ENCODE measurements at regions not wholly inside any gene's neighbourhood (a gene's known extent, or its start where the extent isn't known, plus 50 kb on each side); places are given as distances from the start of the nearest gene placed in this dataset.

GRCh38 chr18:24850532-24850931 is 390.1 kb downstream of the HRH4 start:
- Histone ChIP-seq H3K4me1 (no peaks in the 10 kb centered on the region), H3K36me3 (no peaks in the 10 kb centered on the region), H3K27ac (no peak overlapping the region), H3K4me3 (no peak overlapping the region), H3K9me3 (no peaks in the 10 kb centered on the region), H3K27me3 (no peaks in the 10 kb centered on the region)
- intact Hi-C loops (cut with DNase I; ENCODE audit: low total_unique reads), result no loop called here
- DNase-seq, result no peak
- no peak for TF ChIP-seq CTCF (IDR thresholded peaks at IDR 0.05)
- no peak for TF ChIP-seq POLR2A (IDR thresholded peaks at IDR 0.05)

GRCh38 chr18:24853076-24853475 is 392.6 kb downstream of the HRH4 start:
- Histone ChIP-seq H3K4me3 (no peak overlapping the region), H3K27me3 (no peaks in the 10 kb centered on the region), H3K4me1 (no peaks in the 10 kb centered on the region), H3K36me3 (no peaks in the 10 kb centered on the region), H3K27ac (no peak overlapping the region), H3K9me3 (no peaks in the 10 kb centered on the region)
- no peak for DNase-seq
- intact Hi-C loops (cut with DNase I; ENCODE audit: low total_unique reads), result no loop called here
- TF ChIP-seq CTCF (IDR thresholded peaks at IDR 0.05) (no peak), POLR2A (IDR thresholded peaks at IDR 0.05) (no peak)

- Histone ChIP-seq H3K4me1 (no peaks in the 10 kb centered on the region), H3K4me3 (no peak overlapping the region), H3K9me3 (no peaks in the 10 kb centered on the region), H3K36me3 (no peaks in the 10 kb centered on the region), H3K27ac (no peak overlapping the region), H3K27me3 (no peaks in the 10 kb centered on the region)
- no peak for DNase-seq
- intact Hi-C loops (cut with DNase I; ENCODE audit: low total_unique reads), result no loop called here
- TF ChIP-seq CTCF (IDR thresholded peaks at IDR 0.05) (no peak), POLR2A (IDR thresholded peaks at IDR 0.05) (no peak)
Observed at GRCh38 chr18:24860978-24861680, 400.7 kb downstream of the HRH4 start.

GRCh38 chr18:24862201-24862816 is 401.9 kb downstream of the HRH4 start:
- no peak overlapping the region for H3K4me3 ChIP-seq
- no peaks in the 10 kb centered on the region for H3K4me1 ChIP-seq
- no peaks in the 10 kb centered on the region for H3K36me3 ChIP-seq
- intact Hi-C loops (cut with DNase I; ENCODE audit: low total_unique reads), result no loop called here
- DNase-seq, result no peak
- H3K27me3 ChIP-seq, result no peaks in the 10 kb centered on the region
- H3K27ac ChIP-seq, result no peak overlapping the region
- H3K9me3 ChIP-seq, result no peaks in the 10 kb centered on the region
- no peak for TF ChIP-seq POLR2A (IDR thresholded peaks at IDR 0.05)
- TF ChIP-seq CTCF (IDR thresholded peaks at IDR 0.05), result no peak

- H3K36me3 ChIP-seq, result no peaks in the 10 kb centered on the region
- no peaks in the 10 kb centered on the region for H3K27me3 ChIP-seq
- no peak overlapping the region for H3K4me3 ChIP-seq
- no peak for DNase-seq
- no peaks in the 10 kb centered on the region for H3K4me1 ChIP-seq
- H3K27ac ChIP-seq, result no peak overlapping the region
- H3K9me3 ChIP-seq, result no peaks in the 10 kb centered on the region
- TF ChIP-seq POLR2A (IDR thresholded peaks at IDR 0.05) (no peak), CTCF (IDR thresholded peaks at IDR 0.05) (no peak)
- intact Hi-C loops (cut with DNase I; ENCODE audit: low total_unique reads), result no loop called here
Observed at GRCh38 chr18:24868311-24868710, 407.9 kb downstream of the HRH4 start.

Data from uterus (tissue), 3 donors.